ENCODE measurements at regions not wholly inside any gene's neighbourhood (a gene's known extent, or its start where the extent isn't known, plus 50 kb on each side); places are given as distances from the start of the nearest gene placed in this dataset.

- no peak overlapping the region for H3K4me3 ChIP-seq (ENCODE audit: severe bottlenecking)
Observed at GRCh38 chr9:115285836-115286235, 167.9 kb upstream of the TNC start.

DNA sequence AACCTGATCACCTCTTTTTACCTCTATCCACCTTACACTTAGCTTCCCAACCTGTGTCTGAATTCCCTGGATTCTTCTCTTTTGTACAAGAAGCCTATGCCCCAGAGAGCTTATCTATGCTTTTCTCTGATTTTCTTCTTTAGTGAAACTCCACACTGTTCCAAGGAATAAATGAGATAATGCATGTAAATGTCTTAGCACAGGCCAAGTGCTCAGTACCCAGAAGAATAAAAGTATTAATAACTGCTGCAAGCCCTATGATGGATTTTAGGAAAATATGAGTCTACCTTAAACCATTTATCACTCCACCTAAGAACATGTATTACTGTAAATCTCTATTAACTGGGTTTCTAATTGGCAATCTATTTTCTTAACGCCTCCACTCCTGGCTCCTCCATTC is 168.5 kb upstream of the TNC start:
- no peak for DNase-seq (ENCODE audit: low spot score)
- peaks cover under 1% of the 10 kb centered on the region for H3K4me1 ChIP-seq (ENCODE audit: insufficient read depth, poor library complexity, severe bottlenecking)
- no peak for ATAC-seq (ENCODE audit: low read depth)

More at GRCh38 chr9:115285836-115286235, 167.9 kb upstream of the TNC start:
- H3K27me3 ChIP-seq (ENCODE audit: insufficient read depth, poor library complexity, severe bottlenecking) = no peaks in the 10 kb centered on the region
- no peak for TF ChIP-seq CTCF (IDR thresholded peaks at IDR 0.05; ENCODE audit: poor library complexity, severe bottlenecking)
- DNase-seq (ENCODE audit: low spot score) = no peak
- no peaks in the 10 kb centered on the region for H3K36me3 ChIP-seq (ENCODE audit: low read depth)
- ATAC-seq (ENCODE audit: low read depth) = no peak
- no peaks in the 10 kb centered on the region for H3K9me3 ChIP-seq (ENCODE audit: severe bottlenecking)
- no peak overlapping the region for H3K27ac ChIP-seq (ENCODE audit: poor library complexity, severe bottlenecking)
- no peaks in the 10 kb centered on the region for H3K4me1 ChIP-seq (ENCODE audit: insufficient read depth, poor library complexity, severe bottlenecking)

DNA sequence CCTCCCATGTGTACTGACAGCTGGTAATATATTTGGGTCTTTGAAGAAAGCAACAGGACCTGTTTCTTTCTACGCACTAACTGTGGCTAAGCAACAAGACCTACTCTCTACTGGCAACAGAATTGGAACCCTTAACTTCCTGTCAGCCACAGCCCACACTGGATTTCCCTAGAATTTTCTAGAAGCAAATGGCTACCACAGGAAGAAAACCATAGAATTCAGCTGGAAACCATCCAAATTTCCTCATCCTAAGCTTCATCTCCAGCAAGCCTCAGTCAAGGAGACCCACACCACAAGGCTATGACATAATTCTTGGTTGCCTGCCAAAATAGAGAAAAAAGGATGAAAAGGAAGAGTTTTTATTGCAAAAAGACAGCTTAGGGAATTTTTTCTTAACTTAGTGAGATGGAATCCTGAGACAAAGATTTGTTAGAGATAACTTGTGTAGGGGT is 171.8 kb upstream of the TNC start:
- peaks cover 9% of the 10 kb centered on the region for H3K4me1 ChIP-seq (ENCODE audit: insufficient read depth, poor library complexity, severe bottlenecking)
- no peaks in the 10 kb centered on the region for H3K27me3 ChIP-seq (ENCODE audit: insufficient read depth, poor library complexity, severe bottlenecking)
- H3K4me3 ChIP-seq (ENCODE audit: severe bottlenecking) = no peak overlapping the region
- DNase-seq (ENCODE audit: low spot score) (no peak), ATAC-seq (ENCODE audit: low read depth) (no peak)
- no peak for TF ChIP-seq CTCF (IDR thresholded peaks at IDR 0.05; ENCODE audit: poor library complexity, severe bottlenecking)
- H3K36me3 ChIP-seq (ENCODE audit: low read depth) = no peaks in the 10 kb centered on the region
- H3K27ac ChIP-seq (ENCODE audit: poor library complexity, severe bottlenecking) = no peak overlapping the region
- no peaks in the 10 kb centered on the region for H3K9me3 ChIP-seq (ENCODE audit: severe bottlenecking)

More for the DNA sequence above, 168.5 kb upstream of the TNC start:
- no peak overlapping the region for H3K27ac ChIP-seq (ENCODE audit: poor library complexity, severe bottlenecking)
- H3K36me3 ChIP-seq (ENCODE audit: low read depth) = no peaks in the 10 kb centered on the region
- TF ChIP-seq CTCF (IDR thresholded peaks at IDR 0.05; ENCODE audit: poor library complexity, severe bottlenecking) = no peak
- no peak overlapping the region for H3K4me3 ChIP-seq (ENCODE audit: severe bottlenecking)
- H3K27me3 ChIP-seq (ENCODE audit: insufficient read depth, poor library complexity, severe bottlenecking) = no peaks in the 10 kb centered on the region
- no peaks in the 10 kb centered on the region for H3K9me3 ChIP-seq (ENCODE audit: severe bottlenecking)

GRCh38 chr9:115291841-115292240 is 173.9 kb upstream of the TNC start:
- H3K27ac ChIP-seq (ENCODE audit: poor library complexity, severe bottlenecking) = no peak overlapping the region
- DNase-seq (ENCODE audit: low spot score) (no peak), ATAC-seq (ENCODE audit: low read depth) (peak; percentile 84)
- H3K36me3 ChIP-seq (ENCODE audit: low read depth) = no peaks in the 10 kb centered on the region
- no peaks in the 10 kb centered on the region for H3K27me3 ChIP-seq (ENCODE audit: insufficient read depth, poor library complexity, severe bottlenecking)
- H3K9me3 ChIP-seq (ENCODE audit: severe bottlenecking) = no peaks in the 10 kb centered on the region
- no peak for TF ChIP-seq CTCF (IDR thresholded peaks at IDR 0.05; ENCODE audit: poor library complexity, severe bottlenecking)
- H3K4me3 ChIP-seq (ENCODE audit: severe bottlenecking) = no peak overlapping the region
- peaks cover 9% of the 10 kb centered on the region for H3K4me1 ChIP-seq (ENCODE audit: insufficient read depth, poor library complexity, severe bottlenecking)

- Histone ChIP-seq H3K4me3 (ENCODE audit: severe bottlenecking) (no peak overlapping the region), H3K4me1 (ENCODE audit: insufficient read depth, poor library complexity, severe bottlenecking) (peaks cover 9% of the 10 kb centered on the region), H3K9me3 (ENCODE audit: severe bottlenecking) (no peaks in the 10 kb centered on the region), H3K27ac (ENCODE audit: poor library complexity, severe bottlenecking) (no peak overlapping the region), H3K36me3 (ENCODE audit: low read depth) (no peaks in the 10 kb centered on the region), H3K27me3 (ENCODE audit: insufficient read depth, poor library complexity, severe bottlenecking) (no peaks in the 10 kb centered on the region)
- no peak for TF ChIP-seq CTCF (IDR thresholded peaks at IDR 0.05; ENCODE audit: poor library complexity, severe bottlenecking)
- ATAC-seq (ENCODE audit: low read depth) (no peak), DNase-seq (ENCODE audit: low spot score) (no peak)
Observed at GRCh38 chr9:115292584-115293279, 174.8 kb upstream of the TNC start.
